SIG-M5 treated with dmso at 0.1 percent for 504 hours (cell line): ENCODE measurements at regions not wholly inside any gene's neighbourhood (a gene's known extent, or its start where the extent isn't known, plus 50 kb on each side); places are given as distances from the start of the nearest gene placed in this dataset.
"Not testable (repeated sequence)": the region's sequence is repeated elsewhere in the genome, so short reads cannot be mapped to it uniquely, and the experiment has no call there.

ENCODE experiments used
- DNase-seq: peaks from one replicate; lab custom pipeline; 2025; ENCODE audit not compliant: unreplicated experiment; lab: John Stamatoyannopoulos, UW

DNA sequence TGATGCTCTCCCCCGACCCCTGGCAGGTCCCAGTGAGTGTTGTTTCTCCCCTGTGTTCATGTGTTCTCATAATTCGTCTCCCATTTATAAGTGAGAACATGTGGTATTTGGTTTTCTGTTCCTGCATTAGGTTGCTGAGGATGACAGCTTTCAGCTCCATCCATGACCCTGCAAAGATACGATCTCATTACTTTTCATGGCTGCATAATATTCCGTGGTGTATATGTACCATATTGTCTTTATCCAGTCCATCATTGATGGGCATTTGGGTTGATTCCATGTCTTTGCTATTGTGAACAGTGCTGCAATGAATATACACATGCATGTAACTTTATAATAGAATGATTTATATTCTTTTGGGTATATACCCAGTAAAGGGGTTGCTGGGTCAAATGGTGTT, 321.5 kb downstream of the EMP1 start:
- DNase-seq, result not testable (repeated sequence)

GRCh38 chr12:13509740-13510139, 313.2 kb downstream of the EMP1 start:
- DNase-seq, result no peak

DNA sequence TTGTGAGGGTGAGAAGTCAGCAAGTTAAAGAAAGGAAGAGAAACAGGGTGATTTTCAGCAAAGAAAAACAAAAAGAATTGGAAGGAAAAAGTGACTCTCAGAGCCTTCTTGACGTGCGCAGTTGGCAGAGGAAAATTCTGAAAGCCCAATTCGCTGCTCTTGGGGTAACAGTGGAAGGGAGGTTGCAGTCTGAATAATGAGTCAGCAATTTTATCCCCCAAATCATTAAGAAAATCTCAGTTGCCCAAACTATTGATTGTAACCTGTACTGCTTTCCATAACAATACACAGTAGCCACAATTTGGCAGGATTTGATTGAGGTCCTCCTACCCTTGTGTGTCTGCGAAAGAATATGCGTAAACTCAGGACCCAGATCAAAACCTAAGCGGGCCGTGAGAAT, 309.1 kb downstream of the EMP1 start:
- no peak for DNase-seq

DNA sequence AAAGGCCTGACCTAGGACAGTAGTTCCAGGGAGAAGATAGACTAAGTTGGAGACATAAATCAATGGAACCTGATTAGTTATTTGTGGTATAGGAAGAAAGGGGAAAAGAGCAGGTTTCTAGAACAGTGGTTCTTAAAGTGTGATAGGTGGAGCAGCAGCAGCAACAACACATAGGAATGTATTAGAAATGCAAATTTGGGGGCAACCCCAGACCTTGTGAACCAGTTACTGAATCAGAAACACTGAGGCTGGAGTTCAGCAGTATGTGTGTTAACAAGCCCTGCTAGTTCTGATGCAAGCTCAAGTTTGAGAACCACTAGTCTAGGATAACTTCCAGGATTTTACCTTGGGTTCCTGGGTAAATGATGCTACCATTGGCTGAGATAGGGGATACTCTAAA, 308.7 kb downstream of the EMP1 start:
- DNase-seq, result no peak

DNA sequence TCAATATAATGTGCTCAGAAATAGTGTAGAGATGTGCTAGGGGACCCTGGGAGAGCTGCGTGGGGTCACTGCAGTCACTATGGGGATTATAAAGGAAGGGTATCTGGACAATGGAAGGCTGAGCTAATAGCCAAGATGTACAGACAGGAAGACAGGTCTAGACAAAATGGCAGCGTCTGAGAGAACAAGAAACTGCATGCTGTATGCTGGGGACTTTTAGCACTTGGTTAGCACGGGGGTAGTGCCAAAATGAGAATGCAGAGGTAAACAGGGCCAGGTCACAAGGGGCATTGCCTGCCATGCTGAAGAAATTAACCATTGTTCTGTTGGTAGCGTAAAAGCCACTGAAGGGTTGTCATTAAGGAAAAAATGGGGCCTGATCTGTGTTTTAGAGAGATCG, 308.2 kb downstream of the EMP1 start:
- no peak for DNase-seq

DNA sequence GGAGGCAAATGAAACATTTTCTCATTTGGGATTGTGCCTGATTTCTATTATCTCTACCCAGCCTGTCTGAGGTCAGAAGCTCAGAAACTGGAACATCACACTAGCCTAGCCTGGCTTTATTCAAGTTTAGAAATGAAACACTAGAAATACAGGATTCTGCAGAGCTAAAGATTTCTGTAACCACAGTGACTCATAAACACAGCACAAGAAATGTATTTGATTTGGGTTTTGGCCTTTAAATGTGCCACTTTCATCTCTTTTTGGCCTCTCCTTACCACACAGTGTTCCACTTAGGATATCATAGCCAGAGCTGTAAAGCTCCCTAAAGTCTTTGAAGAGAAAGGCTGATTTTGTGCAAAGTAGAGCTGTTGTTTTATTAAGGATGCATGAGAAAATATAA, 307.5 kb downstream of the EMP1 start:
- DNase-seq, result no peak

- no peak for DNase-seq
These were observed 306.7 kb downstream of the EMP1 start for GRCh38 chr12:13503094-13503835.

DNA sequence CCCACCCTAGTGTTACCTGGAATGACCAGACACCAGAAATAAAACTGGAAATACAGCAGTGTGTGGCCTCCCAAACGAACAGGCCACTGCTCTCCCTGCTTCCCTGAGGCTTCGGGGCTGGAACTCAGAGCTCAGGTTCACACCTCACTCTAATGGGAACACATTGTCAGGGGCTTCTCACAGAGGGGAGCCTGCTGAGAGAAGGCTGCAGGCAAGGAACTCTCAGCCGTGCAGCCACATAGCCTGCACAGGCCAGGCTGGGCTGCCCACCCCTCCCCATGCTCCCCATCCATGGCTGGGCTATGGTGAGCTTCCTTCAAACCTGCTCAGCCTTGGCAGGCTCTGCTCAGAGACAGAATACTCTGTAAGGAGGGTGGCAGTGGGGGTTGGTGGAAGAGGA, 302.5 kb downstream of the EMP1 start:
- no peak for DNase-seq

GRCh38 chr12:13496111-13496510, 299.6 kb downstream of the EMP1 start:
- no peak for DNase-seq

- DNase-seq, result no peak
These were observed 292.7 kb downstream of the EMP1 start for GRCh38 chr12:13489246-13489645.

DNA sequence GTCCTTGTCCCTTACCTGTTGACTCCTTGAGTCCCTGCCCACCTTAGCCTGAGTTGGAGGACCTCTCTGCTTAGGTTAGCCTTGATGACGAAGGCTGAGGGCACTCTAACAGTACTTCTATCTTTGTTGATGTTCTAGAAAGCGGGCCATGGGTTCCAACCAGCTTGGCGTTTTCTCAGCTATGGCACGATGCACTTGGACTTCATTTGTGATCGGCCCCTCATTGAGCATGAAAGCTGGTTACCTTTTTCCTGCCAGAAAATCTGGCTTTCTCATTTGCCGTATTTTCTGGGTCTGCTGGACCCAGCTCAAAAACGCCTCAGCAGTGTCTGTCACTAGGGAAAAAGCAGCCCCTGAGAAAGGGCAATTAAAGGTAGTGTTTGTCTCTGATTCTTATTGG, 290.8 kb downstream of the EMP1 start:
- DNase-seq, result no peak

DNA sequence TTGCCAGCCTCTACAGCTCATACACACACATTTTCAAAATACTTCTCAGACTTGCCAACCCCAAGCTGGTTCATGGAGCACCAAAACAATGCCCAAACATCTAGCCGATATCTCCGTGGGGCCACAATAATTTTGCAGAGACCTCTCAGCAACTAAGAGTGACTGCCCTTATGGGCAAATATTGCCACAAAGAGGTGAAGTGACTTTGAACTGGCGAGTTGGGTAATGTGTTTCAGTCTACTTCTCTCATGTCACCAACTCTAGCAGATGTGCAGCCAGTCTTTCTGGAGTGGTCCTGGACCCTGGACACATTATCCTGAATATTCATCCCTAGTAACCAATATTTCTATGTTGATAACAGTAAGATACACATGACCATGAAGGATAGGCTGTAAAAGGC, 290.3 kb downstream of the EMP1 start:
- no peak for DNase-seq

GRCh38 chr12:13478650-13479181, 282.2 kb downstream of the EMP1 start:
- DNase-seq, result no peak

DNA sequence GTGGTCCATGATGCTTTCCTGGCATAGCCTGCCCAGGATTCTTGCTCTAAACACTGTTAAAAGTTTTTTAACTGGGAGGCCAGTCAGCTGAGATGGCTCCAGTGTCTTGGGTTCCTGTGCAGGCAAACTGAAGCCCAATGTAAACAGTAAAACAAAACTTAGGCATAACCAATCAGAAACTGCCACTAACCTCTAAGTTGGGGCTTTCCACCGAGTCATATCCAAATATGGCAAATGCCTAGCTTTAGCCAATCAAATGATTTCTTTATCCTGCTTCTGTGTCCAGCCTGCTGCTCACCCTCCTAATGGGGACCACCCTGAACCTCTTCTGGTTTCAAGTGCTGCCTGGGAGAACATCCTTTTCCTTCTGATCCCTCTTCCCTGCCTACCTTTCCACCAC, 277.9 kb downstream of the EMP1 start:
- DNase-seq, result no peak

GRCh38 chr12:13472690-13473089, 276.2 kb downstream of the EMP1 start:
- no peak for DNase-seq

DNA sequence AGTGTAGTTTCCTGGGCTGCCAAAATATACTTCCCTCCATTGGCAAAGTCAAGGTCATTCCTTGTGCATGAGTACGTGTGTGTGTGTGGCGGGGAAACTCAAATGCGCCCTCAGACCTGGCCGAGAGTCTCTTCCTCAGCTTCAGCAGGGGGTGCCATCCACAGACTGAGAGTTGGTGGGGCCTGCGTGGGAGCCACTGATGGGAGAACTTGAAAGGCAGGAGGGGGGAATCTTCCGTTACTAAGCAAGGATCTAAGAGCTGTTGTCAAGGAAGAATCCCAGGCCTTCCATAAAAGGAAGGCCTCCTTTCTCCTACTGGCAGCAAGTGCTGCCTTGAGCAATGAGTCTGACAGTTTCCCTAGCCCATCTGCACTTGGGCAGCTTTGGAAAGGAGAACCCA, 274.9 kb downstream of the EMP1 start:
- DNase-seq, result no peak

- no peak for DNase-seq
These were observed 269.1 kb downstream of the EMP1 start for GRCh38 chr12:13465635-13466034.

- no peak for DNase-seq
These were observed 266.7 kb downstream of the EMP1 start for GRCh38 chr12:13463189-13463588.

DNA sequence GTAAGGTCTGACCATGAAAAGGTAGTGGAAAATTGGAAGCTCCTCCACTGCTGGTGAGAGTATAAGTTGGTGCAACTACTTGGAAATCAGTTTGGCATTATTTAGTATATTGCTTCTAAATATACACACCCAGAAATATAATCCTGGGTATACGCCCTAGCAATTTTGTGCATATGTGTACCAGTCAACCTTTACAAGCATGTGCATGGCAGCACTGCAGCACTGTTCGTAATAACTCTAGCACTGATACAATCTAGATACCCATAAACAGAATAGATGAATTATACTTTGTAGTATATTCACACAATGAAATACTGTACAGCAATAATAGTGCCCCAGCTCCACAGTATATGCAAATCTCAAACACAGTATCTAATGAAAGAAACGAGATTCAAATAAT, 265.9 kb downstream of the EMP1 start:
- DNase-seq, result no peak

DNA sequence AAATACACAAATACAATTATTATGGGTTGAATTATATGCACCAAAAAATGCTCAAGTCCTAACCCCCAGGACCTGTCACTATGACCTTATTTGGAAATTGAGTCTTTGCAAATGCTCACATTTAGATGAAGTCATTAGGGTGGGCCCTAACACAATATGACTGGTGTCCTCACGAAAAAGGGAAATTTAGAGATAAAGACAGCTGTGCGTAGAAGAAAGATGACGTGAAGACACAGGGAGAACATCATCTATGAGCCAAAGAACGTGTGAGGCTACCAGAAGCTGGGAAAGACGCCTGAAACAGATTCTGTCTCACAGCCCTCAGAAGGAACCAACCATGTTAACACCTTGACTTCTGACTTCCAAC, 259.2 kb downstream of the EMP1 start:
- DNase-seq, result no peak

DNA sequence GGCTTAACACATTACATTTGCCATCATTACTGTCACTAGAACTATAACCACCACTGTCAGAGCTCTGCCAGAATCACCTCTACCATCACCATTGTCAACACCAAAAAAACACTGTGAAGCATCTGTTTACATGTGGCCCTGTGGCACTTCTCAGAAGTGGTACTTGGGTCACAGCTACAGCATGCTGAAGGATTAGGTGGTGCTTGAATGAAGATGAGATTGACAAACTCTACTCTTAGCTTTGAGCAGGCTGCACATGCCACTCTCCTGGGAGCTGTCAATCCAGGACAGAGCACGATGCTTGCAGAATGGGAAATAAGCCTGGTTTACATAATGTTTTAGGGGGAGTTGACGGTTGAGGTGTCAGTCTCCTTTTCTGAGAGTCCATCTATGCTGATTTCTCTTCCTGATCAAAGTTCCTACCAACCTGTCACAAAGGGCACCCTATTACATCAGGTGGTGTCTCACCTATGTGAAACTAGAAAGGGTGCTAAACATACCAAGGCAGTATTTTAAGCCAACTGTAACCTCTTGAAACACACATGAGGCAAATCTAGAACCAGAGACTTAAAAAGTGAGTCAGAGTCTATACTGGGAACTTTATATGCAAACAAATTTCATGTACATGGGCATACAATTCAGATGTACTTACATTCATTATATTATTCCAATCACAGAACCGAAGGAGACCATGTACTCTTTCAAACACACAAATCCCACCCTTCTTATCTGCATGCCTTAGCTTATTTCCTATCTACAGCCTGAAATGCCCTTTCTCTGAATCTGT, 258.7 kb downstream of the EMP1 start:
- no peak for DNase-seq

- no peak for DNase-seq
These were observed 256.5 kb downstream of the EMP1 start for GRCh38 chr12:13452955-13453570.
